ENCODE measurements at regions not wholly inside any gene's neighbourhood (a gene's known extent, or its start where the extent isn't known, plus 50 kb on each side); places are given as distances from the start of the nearest gene placed in this dataset.

DNA sequence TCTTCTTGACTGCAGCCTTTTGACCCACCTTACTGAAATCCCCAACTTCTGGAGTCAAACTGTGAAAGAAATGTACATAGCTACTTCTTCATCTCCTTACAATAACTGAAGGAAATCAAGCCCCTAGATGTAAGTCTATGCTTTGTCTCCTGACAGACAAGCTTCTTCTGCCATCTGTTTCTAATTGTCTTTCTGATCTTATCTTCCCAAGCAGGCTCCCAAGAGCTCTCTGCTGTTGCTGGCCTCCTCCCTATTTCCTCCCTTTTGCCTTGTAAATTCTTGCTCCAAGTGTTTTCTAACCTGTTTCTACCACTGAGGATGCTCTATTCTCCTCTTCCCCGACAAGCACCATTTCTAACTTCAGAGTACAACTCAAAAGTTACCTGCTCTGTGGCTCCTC is 77.4 kb upstream of the OSR1 start:
- DNase-seq (ENCODE audit: low read depth in 2 of 2) = no peak

DNA sequence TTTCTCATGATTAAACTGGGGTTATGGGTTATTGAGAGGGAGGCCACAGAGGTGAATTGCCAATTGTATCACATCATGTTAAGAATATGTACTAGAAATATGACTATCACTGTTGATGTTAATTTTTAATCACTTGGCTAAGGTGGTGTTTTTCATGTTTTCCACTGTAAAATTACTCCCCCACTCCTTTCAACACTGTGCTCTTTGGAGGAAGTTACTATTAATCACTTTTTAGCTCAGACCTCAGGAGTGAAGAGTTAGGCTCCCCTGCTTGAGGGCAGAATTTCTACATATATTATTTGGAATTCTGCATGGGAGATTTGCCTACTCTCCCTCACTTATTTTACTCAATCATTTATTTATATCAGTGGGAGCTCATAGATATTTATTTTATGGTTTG is 76.0 kb upstream of the OSR1 start:
- no peak for DNase-seq (ENCODE audit: low read depth in 2 of 2)

DNA sequence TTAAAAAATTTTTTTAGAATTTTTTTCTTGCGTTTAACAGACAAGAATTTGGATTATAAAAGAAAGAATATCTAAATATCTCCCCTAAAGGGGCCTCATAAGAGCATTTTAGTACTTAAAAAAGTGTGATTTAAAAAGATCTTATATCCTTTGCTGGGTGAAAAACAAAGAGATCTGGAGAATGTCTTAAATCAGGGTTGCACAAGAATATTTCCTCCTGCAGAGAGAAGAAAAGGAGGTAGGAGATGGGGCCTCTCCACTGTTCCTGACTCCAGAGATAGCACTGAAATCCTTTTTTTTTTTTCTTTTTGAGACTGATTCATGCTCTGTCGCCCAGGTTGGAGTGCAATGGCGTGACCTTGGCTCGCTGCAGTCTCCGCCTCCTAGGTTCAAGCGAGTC is 68.5 kb upstream of the OSR1 start:
- DNase-seq (ENCODE audit: low read depth in 2 of 2) = no peak

DNA sequence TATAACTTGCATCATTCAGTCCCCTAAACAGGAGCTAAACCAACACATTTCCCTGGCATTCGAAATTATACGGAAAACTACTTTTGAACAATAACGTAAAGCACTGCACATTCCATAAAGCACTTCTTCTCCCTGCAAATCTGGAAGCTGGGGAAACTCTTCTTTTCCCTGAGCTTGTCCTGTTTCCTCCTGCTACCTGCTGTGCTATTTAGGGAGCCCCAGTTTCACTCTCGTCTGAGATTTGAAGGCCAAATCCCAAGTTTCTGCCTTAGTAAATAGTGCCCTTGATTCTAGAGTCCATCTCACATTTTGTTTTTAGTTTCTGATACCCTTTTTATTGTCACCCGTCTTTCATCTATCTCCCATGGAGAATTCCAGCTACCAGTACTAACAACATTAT is 67.7 kb upstream of the OSR1 start:
- DNase-seq (ENCODE audit: low read depth in 2 of 2) = no peak

DNA sequence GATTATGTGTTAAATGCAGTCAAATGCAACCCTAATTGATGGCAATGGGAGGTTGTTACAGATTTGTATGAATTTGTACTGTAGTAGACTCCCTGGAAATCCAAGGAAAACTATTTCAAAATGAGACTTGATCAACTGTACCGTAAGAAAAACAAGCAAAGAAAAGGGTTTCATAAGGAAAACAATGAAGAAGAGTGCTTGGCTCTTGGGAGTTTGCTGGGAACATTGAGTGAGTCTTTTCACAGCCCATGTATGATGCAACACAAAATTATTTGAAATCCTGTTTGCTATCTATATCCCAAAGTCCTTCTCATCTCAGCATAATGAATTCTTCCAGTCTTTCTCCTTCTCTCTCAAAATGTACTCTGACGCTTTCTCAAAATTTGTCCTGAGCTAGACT is 67.0 kb upstream of the OSR1 start:
- DNase-seq (ENCODE audit: low read depth in 2 of 2) = no peak

DNA sequence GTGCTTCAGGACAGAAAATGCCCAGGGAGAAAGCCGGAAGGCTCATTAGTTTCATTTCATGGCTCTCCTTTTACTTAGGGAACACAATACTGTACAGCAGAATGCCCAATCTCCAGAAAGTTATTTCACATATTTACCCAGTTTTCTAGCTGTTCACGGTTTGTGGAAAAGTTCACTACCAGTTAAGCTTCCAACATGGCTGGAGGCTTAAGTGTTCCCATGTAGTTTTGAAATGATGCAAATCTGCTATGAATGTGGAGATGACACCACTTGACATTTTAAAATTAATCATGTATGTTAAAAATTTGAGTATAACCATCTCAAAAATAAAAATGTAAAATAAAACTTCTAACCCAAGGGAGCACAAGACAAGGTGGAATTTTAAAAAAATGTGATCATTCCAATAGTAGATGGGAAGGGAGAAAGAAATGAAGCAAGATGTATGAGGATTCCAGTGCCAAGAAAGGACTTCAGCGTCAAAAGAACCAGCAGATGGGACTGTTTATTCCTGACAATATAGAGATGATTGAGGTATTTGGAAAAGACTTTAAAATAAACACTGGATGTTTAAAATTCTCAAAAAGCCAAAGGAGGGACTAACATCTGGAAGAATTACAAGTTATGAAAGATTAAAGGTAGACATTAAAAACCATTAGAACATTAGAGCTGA is 60.9 kb upstream of the OSR1 start:
- no peak for DNase-seq (ENCODE audit: low read depth in 2 of 2)

DNA sequence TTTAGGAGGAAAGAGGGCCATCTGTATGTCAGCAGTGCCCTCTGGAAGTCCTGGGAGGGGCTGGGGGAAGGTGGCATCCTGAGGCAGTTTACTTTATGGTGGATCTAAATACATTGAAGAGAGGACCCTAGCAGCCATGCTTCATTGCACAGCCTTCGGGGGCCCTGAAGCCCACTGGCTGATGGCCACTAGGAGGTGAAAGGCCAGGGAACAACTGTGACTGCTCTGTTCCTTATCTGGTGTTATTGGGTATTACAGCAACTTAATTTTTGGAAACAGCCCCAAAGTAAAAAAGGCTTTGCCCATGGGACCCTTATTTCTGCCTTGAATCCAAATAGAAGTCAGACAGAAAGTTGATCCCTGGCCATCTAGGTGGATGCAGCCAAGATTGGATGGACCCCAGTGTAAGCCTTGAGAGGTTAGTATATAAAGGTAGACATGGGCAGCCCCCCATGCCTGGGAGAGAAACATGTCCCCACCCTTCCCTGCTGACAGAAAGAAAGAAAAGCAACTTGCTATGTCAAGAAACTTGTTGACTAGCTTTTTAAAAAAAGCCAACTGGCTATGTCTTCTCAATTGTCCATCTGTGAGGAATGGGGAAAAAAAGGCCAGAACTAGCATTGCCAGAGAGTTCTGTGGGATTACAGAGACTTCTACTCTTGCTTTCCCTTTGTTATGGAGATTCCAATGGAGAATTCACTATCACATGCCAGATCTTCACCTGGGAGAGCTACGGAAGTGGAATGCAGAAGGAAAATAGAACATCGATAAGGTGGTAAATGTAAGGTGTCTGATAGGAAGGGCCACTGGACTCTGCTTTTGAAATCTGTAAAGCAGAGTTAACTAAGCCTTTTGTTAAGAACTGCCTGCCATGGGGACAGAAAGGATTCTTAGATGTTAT is 58.6 kb upstream of the OSR1 start:
- no peak for DNase-seq (ENCODE audit: low read depth in 2 of 2)

DNA sequence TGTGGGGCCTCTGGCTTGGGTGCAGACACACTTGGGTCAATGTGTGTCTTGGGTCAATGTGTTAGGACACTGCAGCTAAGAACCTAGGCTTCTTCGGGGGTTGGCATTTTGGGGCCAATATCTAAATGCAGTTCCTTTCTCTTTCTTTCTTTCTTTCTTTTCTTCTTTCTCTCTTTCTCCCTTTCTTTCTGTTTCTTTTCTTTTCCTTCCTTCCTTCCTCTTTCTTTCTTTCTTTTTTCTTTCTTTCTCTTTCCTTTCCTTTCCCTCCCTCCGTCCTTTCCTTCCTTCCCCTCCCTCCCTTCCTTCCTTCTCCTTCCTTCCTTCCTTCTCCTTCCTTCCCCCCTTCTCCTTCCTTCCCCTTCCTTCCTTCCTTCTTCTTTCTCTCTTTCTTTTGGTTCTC is 57.7 kb upstream of the OSR1 start:
- DNase-seq (ENCODE audit: low read depth in 2 of 2) = no peak

DNA sequence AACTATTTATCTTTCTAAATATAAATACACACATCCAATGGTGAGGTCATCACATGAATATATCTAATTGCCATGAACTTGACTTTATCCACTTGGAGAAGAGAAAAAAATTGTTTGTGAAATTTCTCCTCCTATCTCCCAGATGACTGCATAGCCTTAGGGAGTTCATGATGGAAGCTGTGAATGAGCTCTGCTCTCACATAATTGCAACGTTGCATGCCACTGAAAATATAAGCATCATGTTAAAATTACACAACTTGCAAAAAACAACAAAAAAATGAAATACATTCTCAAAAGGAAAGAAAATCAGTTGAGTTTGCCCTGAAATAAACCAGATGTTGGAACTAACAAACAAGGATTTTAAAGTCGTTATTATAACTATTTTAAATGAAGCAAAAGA is 50.6 kb upstream of the OSR1 start:
- no peak for DNase-seq (ENCODE audit: low read depth in 2 of 2)

DNA sequence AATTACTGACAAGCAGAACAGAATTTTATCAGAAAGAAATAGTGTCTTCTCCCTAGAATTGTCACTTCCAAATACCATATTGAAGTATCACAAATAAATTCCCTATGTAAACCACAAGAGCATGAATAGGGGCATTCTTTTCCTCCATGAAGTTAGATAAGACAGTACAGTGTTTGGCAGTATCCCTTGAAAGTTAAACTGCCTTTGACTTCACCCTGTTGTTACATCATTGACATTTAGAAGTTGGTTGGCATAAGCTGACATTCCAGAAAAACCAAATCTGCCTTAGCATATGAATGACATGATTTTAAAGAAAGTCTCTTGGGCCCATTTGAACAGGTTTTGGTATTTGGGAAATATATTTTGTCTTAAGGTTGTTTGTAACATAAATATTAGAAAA is 50.2 kb upstream of the OSR1 start:
- no peak for DNase-seq (ENCODE audit: low read depth in 2 of 2)

Data from stimulated activated CD4-positive, alpha-beta T cell treated with anti-CD3 and anti-CD28 coated beads, Interleukin-4, amount 100 ng/mL, for 48 hours (primary cell).